HepG2 (cell line): ENCODE measurements at regions not wholly inside any gene's neighbourhood (a gene's known extent, or its start where the extent isn't known, plus 50 kb on each side); places are given as distances from the start of the nearest gene placed in this dataset.

Experiments used
- ATAC-seq: fragments of 200-7000 bp; cut with Tn5 transposase; 3 replicates; pipeline ENCODE4 v1.9.1; 2020; ENCODE audit warnings: mild to moderate bottlenecking, moderate library complexity
- BruUV-seq: library from RNA; stranded (reverse); fragments of 400-500 nt; replicated peaks from 2 replicates; lab custom pipeline; 2021; lab: Mats Ljungman, UMichigan
- CTCF ChIA-PET: fragments of 300-600 bp; formaldehyde crosslinking; extraction: SDS; loops from one replicate; lab custom pipeline; 2021; ENCODE audit warnings: low total read pairs, inconsistent platforms, low intra/inter-chr PET ratio; lab: Yijun Ruan, JAX
- POLR2A ChIA-PET: fragments of 350-600 bp; sonication (Branson Sonifier 250); formaldehyde crosslinking; loops from one replicate; lab custom pipeline; 2020; ENCODE audit warnings: antibody characterized with exemption, inconsistent platforms; lab: Yijun Ruan, JAX
- DNase-seq: peaks from one replicate; pipeline ENCODE4 v3.0.0-alpha.2; 2015; ENCODE audit warnings: low spot score
- FAIRE-seq: peaks from 3 replicates; lab custom pipeline; 2011; peaks lifted over from hg19 to GRCh38; lab: Jason Lieb, UNC
- H2AFZ ChIP-seq: one replicate; pipeline ENCODE4 v1.6.1; 2011; ENCODE audit warnings: low read length, inconsistent platforms
- H3K27ac ChIP-seq: fragments of 300-600 bp; 3 replicates; pipeline ENCODE4 v1.8.0; 2011; ENCODE audit warnings: mixed run types, mild to moderate bottlenecking, mixed read lengths, low read length, inconsistent platforms; ENCODE audit not compliant: insufficient read depth; ENCODE audit errors: extremely low read length
- H3K27me3 ChIP-seq, 2 experiments: fragments of 200-600 bp in 1 of 2; 2 replicates in 1 of 2; 3 replicates in 1 of 2; pipeline versions ENCODE4 v1.6.0 to v1.8.0; 2011; ENCODE audit warnings: low read length in 2 of 2, mild to moderate bottlenecking in 2 of 2, moderate library complexity in 2 of 2, inconsistent platforms in 1 of 2; ENCODE audit not compliant: insufficient read depth in 2 of 2, control insufficient read depth in 1 of 2
- H3K36me3 ChIP-seq, 2 experiments: fragments of 200-600 bp in 1 of 2; replicated peaks in 1 of 2; 2 replicates in 1 of 2; 3 replicates in 1 of 2; pipeline versions ENCODE4 v1.5.1 to v1.8.0; 2011; ENCODE audit warnings: low read length in 2 of 2, inconsistent platforms in 1 of 2; ENCODE audit not compliant: insufficient read depth in 2 of 2, control insufficient read depth in 1 of 2
- H3K4me1 ChIP-seq: 2 replicates; pipeline ENCODE4 v1.5.1; 2012; ENCODE audit warnings: low read length, inconsistent platforms; ENCODE audit not compliant: insufficient read depth
- H3K4me2 ChIP-seq: 2 replicates; pipeline ENCODE4 v1.6.0; 2011; ENCODE audit warnings: low read depth, low read length, inconsistent platforms
- H3K4me3 ChIP-seq, 3 experiments: fragments of 200-600 bp in 1 of 3; sonication (generic), shearing (Covaris generic) in 1 of 3; replicated peaks in 1 of 3; 2 replicates each; pipeline ENCODE4 v1.5.1; 2011 to 2016; ENCODE audit warnings: low read length in 3 of 3, inconsistent platforms in 2 of 3, low read depth in 2 of 3, mild to moderate bottlenecking in 2 of 3, control low read depth in 1 of 3, mixed read lengths in 1 of 3; ENCODE audit not compliant: insufficient read depth in 1 of 3
- H3K79me2 ChIP-seq: one replicate; pipeline ENCODE4 v1.6.1; 2011; ENCODE audit warnings: low read length, inconsistent platforms; ENCODE audit not compliant: insufficient read depth
- H3K9ac ChIP-seq: 2 replicates; pipeline ENCODE4 v1.6.0; 2011; ENCODE audit warnings: mild to moderate bottlenecking, low read depth, low read length, inconsistent platforms; ENCODE audit not compliant: insufficient read depth
- H3K9me3 ChIP-seq: 2 replicates; pipeline ENCODE4 v1.5.1; 2012; ENCODE audit warnings: mild to moderate bottlenecking, low read length
- H4K20me1 ChIP-seq: 2 replicates; pipeline ENCODE4 v1.6.0; 2011; ENCODE audit warnings: inconsistent platforms, mild to moderate bottlenecking, low read length, moderate library complexity; ENCODE audit not compliant: insufficient read depth
- ASH2L ChIP-seq: fragments of 300-600, 200-600 bp; sonication (generic); IDR thresholded peaks from 2 replicates; pipeline ENCODE4 v1.7.0; 2017; ENCODE audit warnings: low read depth, mild to moderate bottlenecking, moderate library complexity, mixed read lengths, low read length; ENCODE audit not compliant: insufficient read length
- BHLHE40 ChIP-seq: IDR thresholded peaks from 2 replicates; pipeline ENCODE4 v1.6.1; 2011; ENCODE audit warnings: low read length, improper control_type of control experiment
- ELF1 ChIP-seq: sonication (generic); formaldehyde crosslinking; IDR thresholded peaks from 2 replicates; pipeline ENCODE4 v1.4.0; 2020; ENCODE audit warnings: missing genetic modification reagents
- ELF3 ChIP-seq: IDR thresholded peaks from 2 replicates; pipeline ENCODE4 v1.6.1; 2016; ENCODE audit warnings: missing genetic modification reagents, missing compliant biosample characterization
- ETV5 ChIP-seq: IDR thresholded peaks from 2 replicates; pipeline ENCODE4 v1.6.1; 2018; ENCODE audit warnings: missing biosample characterization, missing genetic modification reagents, inconsistent platforms, borderline replicate concordance
- EZH2 ChIP-seq: conservative IDR thresholded peaks from 2 replicates; pipeline ENCODE4 v1.6.1; 2012; ENCODE audit warnings: mild to moderate bottlenecking, low read depth, low read length, moderate library complexity
- FOSL1 ChIP-seq: sonication (generic); formaldehyde crosslinking; IDR thresholded peaks from 2 replicates; pipeline ENCODE4 v1.9.0; 2021; ENCODE audit warnings: missing genetic modification reagents, borderline replicate concordance
- FOSL2 ChIP-seq: sonication (generic); formaldehyde crosslinking; IDR thresholded peaks from 2 replicates; pipeline ENCODE4 v1.4.0; 2020; ENCODE audit warnings: missing genetic modification reagents
- GABPB1 ChIP-seq: IDR thresholded peaks from 2 replicates; pipeline ENCODE4 v1.6.1; 2016; ENCODE audit warnings: mild to moderate bottlenecking, missing genetic modification reagents, moderate library complexity, missing compliant biosample characterization
- JUNB ChIP-seq: sonication (generic); formaldehyde crosslinking; IDR thresholded peaks from 2 replicates; pipeline ENCODE4 v1.8.0; 2022; ENCODE audit warnings: missing genetic modification reagents, mild to moderate bottlenecking, borderline replicate concordance
- JUND ChIP-seq: sonication (generic); formaldehyde crosslinking; IDR thresholded peaks from 2 replicates; pipeline ENCODE4 v1.8.0; 2022; ENCODE audit warnings: mild to moderate bottlenecking, missing genetic modification reagents
- MED13 ChIP-seq: sonication (generic); formaldehyde crosslinking; IDR thresholded peaks from 2 replicates; pipeline ENCODE4 v1.5.0; 2020; ENCODE audit warnings: missing genetic modification reagents
- MEIS2 ChIP-seq: sonication (generic); formaldehyde crosslinking; IDR thresholded peaks from 2 replicates; pipeline ENCODE4 v1.9.0; 2021; ENCODE audit warnings: mild to moderate bottlenecking, missing genetic modification reagents
- SAP130 ChIP-seq: IDR thresholded peaks from 2 replicates; pipeline ENCODE4 v1.6.1; 2016; ENCODE audit warnings: low read depth
- SP4 ChIP-seq: sonication (generic); formaldehyde crosslinking; IDR thresholded peaks from 2 replicates; pipeline ENCODE4 v1.8.1; 2023; ENCODE audit warnings: mild to moderate bottlenecking, missing genetic modification reagents
- ZFP1 ChIP-seq: IDR thresholded peaks from 2 replicates; pipeline ENCODE4 v1.6.1; 2016
- ZNF569 ChIP-seq: sonication (generic); formaldehyde crosslinking; IDR thresholded peaks from 2 replicates; pipeline ENCODE4 v1.5.0; 2020; ENCODE audit warnings: mild to moderate bottlenecking, missing genetic modification reagents, moderate library complexity, borderline replicate concordance
- ZNF644 ChIP-seq: IDR thresholded peaks from 2 replicates; pipeline ENCODE4 v1.6.1; 2016; ENCODE audit warnings: low read depth
- ZSCAN31 ChIP-seq: sonication (generic); formaldehyde crosslinking; IDR thresholded peaks from 2 replicates; pipeline ENCODE4 v1.5.0; 2020; ENCODE audit warnings: low read depth, mild to moderate bottlenecking, missing genetic modification reagents
- WGBS: methylation state at CpG from one replicate; pipeline ENCODE4 v1.1.6; 2017; ENCODE audit warnings: low lambda C conversion rate; 5-methylcytosine and 5-hydroxymethylcytosine counted together
- in situ Hi-C: cut with HindIII; loops from 2 replicates; pipeline ENCODE4 v1.10.0; 2017; ENCODE audit warnings: low pct_unique_long_range_greater_than_20kb; ENCODE audit not compliant: extremely low pct_ligation_motif_present
- intact Hi-C: fragments of 100-400 bp; cut with micrococcal nuclease; formaldehyde crosslinking; loops from one replicate; pipeline ENCODE4 v1.10.0; 2022; ENCODE audit not compliant: unreplicated experiment
- TF ChIP-seq, protein P1 (sequence below): sonication (generic); formaldehyde crosslinking; IDR thresholded peaks from 2 replicates; pipeline ENCODE4 v1.4.0; 2020; ENCODE audit warnings: missing genetic modification reagents
- TF ChIP-seq, protein P2 (sequence below): fragments of 450-650 bp; IDR thresholded peaks from 2 replicates; pipeline ENCODE4 v1.6.1; 2017; ENCODE audit warnings: mild to moderate bottlenecking
- TF ChIP-seq, protein P3 (sequence below): sonication (generic); formaldehyde crosslinking; IDR thresholded peaks from 2 replicates; pipeline ENCODE4 v1.8.0; 2022; ENCODE audit warnings: mild to moderate bottlenecking, missing genetic modification reagents

DNA sequence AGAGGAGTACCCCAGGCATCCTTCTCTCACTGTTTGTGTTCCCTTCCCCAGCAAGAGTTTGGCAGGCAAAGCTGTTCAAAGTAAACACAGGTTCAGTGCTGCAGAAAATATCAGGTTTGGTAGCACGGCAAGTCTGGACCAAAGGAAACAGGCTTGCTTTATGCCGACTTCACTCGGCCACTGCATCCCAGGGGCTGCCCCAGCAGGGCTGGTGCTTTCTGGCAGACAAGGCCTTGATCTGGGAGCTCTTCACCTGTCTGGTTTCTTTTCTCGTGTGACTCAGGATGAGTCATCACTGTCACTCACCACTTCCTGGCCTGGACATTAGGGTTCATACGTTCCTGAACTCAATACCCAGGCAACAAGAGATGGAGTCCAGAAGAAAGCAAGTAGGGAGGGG is 52.6 kb upstream of the NAV2 start:
- peak; percentile 80 for ATAC-seq
- intact Hi-C loops, result no loop called here
- peak; percentile 52 for DNase-seq
- no peak overlapping the region; the same call in 1 of the 2 replicates for H3K4me2 ChIP-seq
- BruUV-seq, result no TSS peak
- H3K27ac ChIP-seq, result no peak overlapping the region
- no peak for FAIRE-seq
- H3K4me1 ChIP-seq, result no peaks in the 10 kb centered on the region
- no peaks in the 10 kb centered on the region for H3K79me2 ChIP-seq
- H3K4me3 ChIP-seq, result no peak overlapping the region
- H4K20me1 ChIP-seq, result no peaks in the 10 kb centered on the region
- WGBS, result 0% methylated on average over 5 of the region's 5 CpGs
- H3K27me3 ChIP-seq, result peaks cover under 1 to 2% of the 10 kb centered on the region in 2 experiments; a peak in 1 of 5 replicates
- H3K9ac ChIP-seq, result no peak overlapping the region
- POLR2A ChIA-PET, result no interaction called here
- no peak overlapping the region for H2AFZ ChIP-seq
- no peak for TF ChIP-seq ASH2L
- TF ChIP-seq SAP130 (CRISPR knock-in tag), result 0 out of 2 replicates have a peak, but pooled peaks have one; percentile 13
- TF ChIP-seq MED13 (CRISPR knock-in tag), result no peak
- TF ChIP-seq JUND, result 0 out of 2 replicates have a peak, but pooled peaks have one; percentile 50
- TF ChIP-seq, protein P1, sequence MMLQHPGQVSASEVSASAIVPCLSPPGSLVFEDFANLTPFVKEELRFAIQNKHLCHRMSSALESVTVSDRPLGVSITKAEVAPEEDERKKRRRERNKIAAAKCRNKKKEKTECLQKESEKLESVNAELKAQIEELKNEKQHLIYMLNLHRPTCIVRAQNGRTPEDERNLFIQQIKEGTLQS (CRISPR knock-in tag), result peak; percentile 70; the same call in 1 of the 2 replicates
- 0 out of 2 replicates have a peak, but pooled peaks have one; percentile 18 for TF ChIP-seq ZNF644 (CRISPR knock-in tag)
- peak; percentile 27; the same call in 1 of the 2 replicates for TF ChIP-seq GABPB1 (CRISPR knock-in tag)
- no peak for TF ChIP-seq EZH2
- TF ChIP-seq BHLHE40, result 0 out of 2 replicates have a peak, but pooled peaks have one; percentile 9
- peak; percentile 84 for TF ChIP-seq FOSL1
- TF ChIP-seq FOSL2 (CRISPR knock-in tag), result peak; percentile 99
- no peak for TF ChIP-seq ZSCAN31 (CRISPR knock-in tag)
- peak; percentile 42; the same call in 1 of the 2 replicates for TF ChIP-seq MEIS2
- TF ChIP-seq ELF3, result peak; percentile 28; the same call in 1 of the 2 replicates
- peak; percentile 49; the same call in 1 of the 2 replicates for TF ChIP-seq ETV5
- TF ChIP-seq ZFP1 (CRISPR knock-in tag), result no peak
- no peak for TF ChIP-seq ZNF569 (CRISPR knock-in tag)
- TF ChIP-seq, protein P2, sequence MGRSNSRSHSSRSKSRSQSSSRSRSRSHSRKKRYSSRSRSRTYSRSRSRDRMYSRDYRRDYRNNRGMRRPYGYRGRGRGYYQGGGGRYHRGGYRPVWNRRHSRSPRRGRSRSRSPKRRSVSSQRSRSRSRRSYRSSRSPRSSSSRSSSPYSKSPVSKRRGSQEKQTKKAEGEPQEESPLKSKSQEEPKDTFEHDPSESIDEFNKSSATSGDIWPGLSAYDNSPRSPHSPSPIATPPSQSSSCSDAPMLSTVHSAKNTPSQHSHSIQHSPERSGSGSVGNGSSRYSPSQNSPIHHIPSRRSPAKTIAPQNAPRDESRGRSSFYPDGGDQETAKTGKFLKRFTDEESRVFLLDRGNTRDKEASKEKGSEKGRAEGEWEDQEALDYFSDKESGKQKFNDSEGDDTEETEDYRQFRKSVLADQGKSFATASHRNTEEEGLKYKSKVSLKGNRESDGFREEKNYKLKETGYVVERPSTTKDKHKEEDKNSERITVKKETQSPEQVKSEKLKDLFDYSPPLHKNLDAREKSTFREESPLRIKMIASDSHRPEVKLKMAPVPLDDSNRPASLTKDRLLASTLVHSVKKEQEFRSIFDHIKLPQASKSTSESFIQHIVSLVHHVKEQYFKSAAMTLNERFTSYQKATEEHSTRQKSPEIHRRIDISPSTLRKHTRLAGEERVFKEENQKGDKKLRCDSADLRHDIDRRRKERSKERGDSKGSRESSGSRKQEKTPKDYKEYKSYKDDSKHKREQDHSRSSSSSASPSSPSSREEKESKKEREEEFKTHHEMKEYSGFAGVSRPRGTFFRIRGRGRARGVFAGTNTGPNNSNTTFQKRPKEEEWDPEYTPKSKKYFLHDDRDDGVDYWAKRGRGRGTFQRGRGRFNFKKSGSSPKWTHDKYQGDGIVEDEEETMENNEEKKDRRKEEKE, result no peak
- TF ChIP-seq, protein P3, sequence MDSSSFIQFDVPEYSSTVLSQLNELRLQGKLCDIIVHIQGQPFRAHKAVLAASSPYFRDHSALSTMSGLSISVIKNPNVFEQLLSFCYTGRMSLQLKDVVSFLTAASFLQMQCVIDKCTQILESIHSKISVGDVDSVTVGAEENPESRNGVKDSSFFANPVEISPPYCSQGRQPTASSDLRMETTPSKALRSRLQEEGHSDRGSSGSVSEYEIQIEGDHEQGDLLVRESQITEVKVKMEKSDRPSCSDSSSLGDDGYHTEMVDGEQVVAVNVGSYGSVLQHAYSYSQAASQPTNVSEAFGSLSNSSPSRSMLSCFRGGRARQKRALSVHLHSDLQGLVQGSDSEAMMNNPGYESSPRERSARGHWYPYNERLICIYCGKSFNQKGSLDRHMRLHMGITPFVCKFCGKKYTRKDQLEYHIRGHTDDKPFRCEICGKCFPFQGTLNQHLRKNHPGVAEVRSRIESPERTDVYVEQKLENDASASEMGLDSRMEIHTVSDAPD, result no peak
- 0 out of 2 replicates have a peak, but pooled peaks have one; percentile 26 for TF ChIP-seq ELF1 (CRISPR knock-in tag)
- no peak for TF ChIP-seq SP4 (CRISPR knock-in tag)
- TF ChIP-seq JUNB, result 0 out of 2 replicates have a peak, but pooled peaks have one; percentile 52
- CTCF ChIA-PET, result no interaction called here
- in situ Hi-C loops, result no loop called here
- H3K36me3 ChIP-seq, result no peaks in the 10 kb centered on the region
- no peaks in the 10 kb centered on the region for H3K9me3 ChIP-seq
